HG02885 (cell line): ENCODE measurements at regions not wholly inside any gene's neighbourhood (a gene's known extent, or its start where the extent isn't known, plus 50 kb on each side); places are given as distances from the start of the nearest gene placed in this dataset.
"Not testable (repeated sequence)": the region's sequence is repeated elsewhere in the genome, so short reads cannot be mapped to it uniquely, and the experiment has no call there.

Experiments used
- ATAC-seq: cut with Tn5 transposase; IDR thresholded peaks from one replicate; pipeline ENCODE4 v1.9.1; 2021; ENCODE audit warnings: mild to moderate bottlenecking; ENCODE audit not compliant: unreplicated experiment, poor library complexity

GRCh38 chr1:59217439-59217838 is 79.5 kb upstream of the FGGY start:
- not testable (repeated sequence) for ATAC-seq

DNA sequence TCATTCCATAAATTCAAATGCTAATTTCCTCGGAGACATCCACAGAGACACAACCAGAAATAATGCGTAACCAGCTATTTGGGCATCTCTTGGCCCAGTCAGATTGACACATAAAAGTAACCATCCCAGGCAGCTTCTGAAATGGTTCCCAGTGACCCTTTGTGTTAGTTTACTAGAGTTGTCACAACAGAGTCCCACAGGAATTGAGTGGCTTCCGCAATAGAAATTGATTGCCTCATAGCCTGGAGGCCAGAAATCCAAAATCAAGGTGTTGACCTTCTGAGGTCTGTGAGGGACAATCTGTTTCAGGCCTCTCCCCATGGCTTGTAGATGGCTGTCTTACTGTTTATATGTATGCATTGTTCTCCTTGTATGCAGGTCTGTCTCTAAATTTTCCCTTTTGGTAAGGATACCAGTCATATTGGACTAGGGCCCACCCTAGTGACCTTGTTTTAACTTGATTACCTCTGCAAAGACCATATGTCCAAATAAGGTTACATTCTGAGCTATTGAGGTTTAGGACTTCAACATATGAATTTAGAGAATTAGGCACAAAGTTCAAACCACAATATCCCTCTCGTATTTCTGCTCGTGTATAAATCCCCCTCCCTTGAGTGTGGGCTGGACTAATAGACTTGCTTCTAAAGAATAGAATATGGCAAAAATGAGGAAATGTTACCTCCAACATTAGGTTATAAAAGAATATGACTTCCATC is 78.2 kb upstream of the FGGY start:
- ATAC-seq, result no peak

GRCh38 chr1:59219916-59220315 is 77.0 kb upstream of the FGGY start:
- ATAC-seq, result no peak

GRCh38 chr1:59220356-59220755 is 76.5 kb upstream of the FGGY start:
- no peak for ATAC-seq

GRCh38 chr1:59223198-59223597 is 73.7 kb upstream of the FGGY start:
- no peak for ATAC-seq

GRCh38 chr1:59223989-59224634 is 72.8 kb upstream of the FGGY start:
- ATAC-seq, result no peak

DNA sequence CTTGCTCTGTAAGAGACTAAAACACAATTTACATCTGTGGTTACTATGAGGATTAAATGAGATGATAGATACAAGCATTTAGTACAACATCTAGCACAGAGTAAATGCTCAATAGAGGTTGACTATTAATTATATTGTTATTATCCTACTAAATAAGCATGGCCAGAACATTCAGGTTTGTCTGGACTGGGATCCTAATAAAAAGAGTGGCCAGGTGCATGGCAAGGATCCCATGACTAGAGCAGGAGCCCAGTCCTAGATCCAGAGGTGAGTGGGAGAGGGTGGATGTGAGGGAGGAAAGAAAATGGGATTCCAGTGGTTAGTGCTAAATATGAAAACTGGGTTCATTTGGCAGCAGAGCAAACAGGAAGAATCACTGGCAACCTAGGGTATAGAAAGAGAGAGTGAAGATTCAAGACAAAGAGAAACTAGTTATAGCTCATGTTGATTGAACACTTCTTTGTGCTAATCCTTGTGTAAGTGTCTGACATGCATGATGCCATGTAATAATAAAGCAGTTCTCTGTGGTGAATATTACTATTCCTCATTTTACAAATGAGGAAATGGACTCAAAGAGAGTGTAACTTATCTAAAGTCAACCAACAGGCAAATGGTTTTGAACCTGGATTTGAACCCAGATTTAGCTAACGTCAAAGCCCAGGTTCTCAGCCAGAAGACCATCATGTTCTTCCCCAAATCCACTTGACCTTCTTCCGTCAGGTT is 71.1 kb upstream of the FGGY start:
- no peak for ATAC-seq

DNA sequence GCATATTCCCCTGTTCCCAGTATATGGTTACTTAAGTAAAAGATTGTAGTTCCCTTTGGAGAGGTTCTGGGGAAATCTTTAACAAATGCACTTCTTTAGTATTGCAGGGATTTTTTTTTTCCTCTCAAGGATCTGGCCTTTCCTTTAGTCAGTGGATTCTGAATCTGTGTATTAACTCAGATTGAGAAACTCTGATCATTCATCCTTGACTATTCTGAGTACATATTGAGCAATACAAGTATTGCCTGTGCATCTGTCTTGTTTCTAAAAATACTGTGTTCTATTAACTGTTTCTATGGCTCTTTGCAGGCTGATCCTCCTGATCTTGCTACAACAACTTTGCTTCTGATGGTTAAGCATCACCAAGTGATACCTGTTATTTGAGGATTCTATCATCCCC is 67.8 kb upstream of the FGGY start:
- ATAC-seq, result no peak

DNA sequence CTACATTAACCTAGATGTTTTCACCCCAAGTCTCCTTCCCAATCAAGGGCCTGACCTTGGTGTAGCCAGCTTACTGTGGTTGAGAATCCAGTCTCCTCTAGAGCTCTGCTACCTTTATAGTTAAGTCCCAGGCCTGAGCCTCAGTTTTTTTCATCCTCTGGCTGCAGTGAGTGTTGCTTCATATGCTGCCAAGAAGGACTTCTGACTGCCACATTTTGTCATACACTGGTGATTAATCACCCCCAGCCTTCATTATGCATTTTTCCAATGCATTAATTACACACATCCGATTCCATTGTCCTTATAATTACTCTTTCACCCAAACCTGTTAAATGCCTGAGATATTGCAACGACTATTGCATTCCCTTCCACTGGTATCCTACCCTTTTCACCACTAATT is 66.3 kb upstream of the FGGY start:
- ATAC-seq, result no peak

DNA sequence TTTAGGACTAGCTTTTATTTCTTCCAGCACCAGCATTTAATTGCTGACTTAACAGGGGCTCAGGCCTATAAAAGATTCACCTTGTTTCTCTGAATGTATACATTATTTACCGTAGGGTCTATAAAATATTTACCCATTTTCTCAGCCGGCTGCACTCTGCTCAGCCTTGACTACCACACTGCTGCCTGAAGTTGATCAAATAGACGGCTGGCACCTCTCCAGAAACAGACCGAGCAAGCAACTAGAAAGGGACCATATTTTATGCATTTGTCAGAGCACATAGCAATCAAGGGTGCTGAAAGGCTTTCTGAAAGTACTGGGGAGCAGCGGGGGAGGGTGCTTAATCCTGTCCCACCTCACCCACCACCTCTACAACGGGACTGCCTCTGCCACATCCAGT is 64.7 kb upstream of the FGGY start:
- ATAC-seq, result no peak

DNA sequence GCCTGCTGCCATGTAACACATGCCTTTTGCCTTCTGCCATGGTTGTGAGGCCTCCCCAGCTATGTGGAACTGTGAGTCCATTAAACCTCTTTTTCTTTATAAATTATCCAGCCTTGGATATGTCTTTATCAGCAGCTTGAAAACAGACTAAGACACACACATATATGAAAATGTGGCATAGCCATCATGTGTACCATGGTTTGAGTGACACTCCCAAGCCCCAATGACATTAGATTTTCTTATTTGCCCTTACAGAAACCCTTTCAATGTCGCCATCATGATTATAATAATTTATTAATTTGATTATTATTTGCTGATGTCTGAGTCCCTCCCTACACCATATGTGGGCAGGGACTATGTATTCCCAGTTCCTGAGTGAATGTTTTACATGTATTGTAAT is 63.5 kb upstream of the FGGY start:
- ATAC-seq, result no peak

- ATAC-seq, result no peak
These were observed 60.0 kb upstream of the FGGY start for GRCh38 chr1:59236721-59237545.

- ATAC-seq, result no peak
These were observed 59.0 kb upstream of the FGGY start for GRCh38 chr1:59237900-59238299.

- no peak for ATAC-seq
These were observed 58.5 kb upstream of the FGGY start for GRCh38 chr1:59238333-59238934.

- ATAC-seq, result no peak
These were observed 57.9 kb upstream of the FGGY start for GRCh38 chr1:59238993-59239392.

- no peak for ATAC-seq
These were observed 55.0 kb upstream of the FGGY start for GRCh38 chr1:59241909-59242308.

GRCh38 chr1:59242370-59242769 is 54.5 kb upstream of the FGGY start:
- ATAC-seq, result no peak

DNA sequence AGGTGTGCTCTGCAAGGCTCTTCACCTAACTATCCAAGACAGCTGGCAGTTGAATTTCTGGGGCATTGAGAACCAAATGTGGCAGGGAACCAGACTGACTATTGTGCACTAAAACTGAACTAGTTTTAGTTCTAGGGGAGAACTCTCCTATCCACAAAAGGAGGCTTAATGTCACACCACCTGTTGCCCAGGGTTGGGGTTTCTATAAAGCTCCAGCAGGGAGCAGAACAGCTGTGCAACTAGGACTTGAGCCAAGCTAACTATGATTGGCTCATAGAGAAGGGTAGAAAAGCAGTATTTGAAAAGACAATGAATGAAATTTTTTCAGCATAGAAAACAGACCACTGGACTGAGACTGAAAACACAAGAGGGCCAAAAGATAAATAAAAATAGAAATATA is 53.3 kb upstream of the FGGY start:
- ATAC-seq, result no peak

DNA sequence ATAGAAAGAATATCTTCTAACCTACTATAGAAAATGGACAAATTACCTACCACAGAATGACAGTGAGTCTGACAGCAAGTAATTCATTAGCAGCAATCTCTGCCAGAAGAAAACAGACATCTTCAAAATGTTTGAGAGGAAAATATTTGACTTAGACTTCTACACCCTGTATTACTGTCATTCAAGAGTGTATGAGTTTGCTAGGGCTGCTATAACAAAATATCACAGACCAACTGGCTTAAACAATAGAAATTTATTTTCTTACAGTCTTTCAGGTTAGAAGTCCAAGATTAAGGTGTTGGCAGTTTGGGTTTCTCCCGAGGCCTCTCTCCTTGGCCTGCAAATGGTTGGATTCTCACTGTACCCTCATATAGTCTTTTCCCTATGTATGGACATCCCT is 52.9 kb upstream of the FGGY start:
- ATAC-seq, result no peak

DNA sequence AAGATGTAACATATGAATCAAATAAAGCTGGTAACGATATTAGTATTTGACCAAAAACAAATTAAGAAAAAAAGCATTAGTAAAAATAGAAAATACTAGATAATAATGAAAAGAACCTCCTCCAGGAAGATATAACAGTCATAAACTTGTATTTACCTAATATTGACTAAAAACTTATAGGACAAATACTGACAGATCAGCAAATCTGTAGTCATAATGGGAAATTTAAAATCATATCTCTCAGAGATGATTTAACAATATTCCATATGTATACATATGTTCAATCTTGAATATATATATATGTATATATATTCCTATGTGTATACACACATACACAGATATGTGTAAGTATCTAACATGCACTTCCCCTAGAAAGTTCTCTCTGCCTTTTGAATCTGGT is 52.0 kb upstream of the FGGY start:
- no peak for ATAC-seq
